HCT116 (cell line): ENCODE measurements at regions not wholly inside any gene's neighbourhood (a gene's known extent, or its start where the extent isn't known, plus 50 kb on each side); places are given as distances from the start of the nearest gene placed in this dataset.
"Not testable (repeated sequence)": the region's sequence is repeated elsewhere in the genome, so short reads cannot be mapped to it uniquely, and the experiment has no call there.

ENCODE experiments used
- ATAC-seq: fragments of 200-7000 bp; cut with Tn5 transposase; 2 replicates; pipeline ENCODE4 v1.9.1; 2020; ENCODE audit warnings: mild to moderate bottlenecking, moderate library complexity
- BruUV-seq: library from RNA; stranded (reverse); fragments of 400-500 nt; replicated peaks from 2 replicates; lab custom pipeline; 2021; lab: Mats Ljungman, UMichigan
- CTCF ChIA-PET: fragments of 300-600 bp; sonication (Branson Sonifier 250); formaldehyde crosslinking; loops from one replicate; lab custom pipeline; 2021; ENCODE audit warnings: antibody characterized with exemption; lab: Charles Lee
- POLR2A ChIA-PET: fragments of 300-600, 350-600 bp; sonication (Branson Sonifier 250); formaldehyde crosslinking; loops from one replicate; lab custom pipeline; 2021; ENCODE audit warnings: antibody characterized with exemption; lab: Charles Lee
- RAD21 ChIA-PET, 2 experiments: fragments of 300-600 bp; sonication (Branson Sonifier 250); formaldehyde crosslinking; loops; one replicate each; lab custom pipeline; 2023; ENCODE audit warnings: low total read pairs in 2 of 2; ENCODE audit not compliant: uncharacterized antibody in 2 of 2, unreplicated experiment in 2 of 2, low non-redundant PET in 1 of 2; lab: Charles Lee
- DNase-seq: peaks from one replicate; pipeline ENCODE4 v3.0.0-alpha.2; 2010; ENCODE audit warnings: low read depth, low spot score
- H2AFZ ChIP-seq: fragments of 200-600 bp; shearing (Covaris generic), sonication (generic); 2 replicates; pipeline ENCODE4 v1.6.1; 2017; ENCODE audit warnings: low read depth, mixed run types, mixed read lengths, antibody characterized with exemption, low read length; ENCODE audit not compliant: poor library complexity, severe bottlenecking
- H3K27ac ChIP-seq: 2 replicates; pipeline ENCODE4 v1.5.1; 2012; ENCODE audit warnings: low read depth, low read length
- H3K27me3 ChIP-seq: fragments of 200-600 bp; sonication (generic); 2 replicates; pipeline ENCODE4 v1.6.1; 2016; ENCODE audit warnings: mixed run types, low read length, mixed read lengths; ENCODE audit not compliant: insufficient read depth
- H3K36me3 ChIP-seq, 2 experiments: fragments of 200-500 bp in 1 of 2; fragments of 200-600 bp in 1 of 2; sonication (Bioruptor generic) in 1 of 2; sonication (generic) in 1 of 2; 2 replicates each; pipeline versions ENCODE4 v1.5.1 to v1.6.1; 2014 to 2016; ENCODE audit warnings: low read length in 2 of 2, inconsistent platforms in 1 of 2, mixed read lengths in 1 of 2, mixed run types in 1 of 2; ENCODE audit not compliant: insufficient read depth in 2 of 2, control insufficient read depth in 1 of 2
- H3K4me1 ChIP-seq, 2 experiments: fragments of 200-600 bp in 1 of 2; sonication (generic) in 1 of 2; 2 replicates each; pipeline versions ENCODE4 v1.5.1 to v1.6.1; 2012 to 2017; ENCODE audit warnings: low read length in 2 of 2, inconsistent platforms in 1 of 2, mild to moderate bottlenecking in 1 of 2, mixed read lengths in 1 of 2, mixed run types in 1 of 2, moderate library complexity in 1 of 2; ENCODE audit not compliant: insufficient read depth in 2 of 2, control insufficient read depth in 1 of 2
- H3K4me2 ChIP-seq: fragments of 200-600 bp; sonication (generic); 2 replicates; pipeline ENCODE4 v1.6.1; 2017; ENCODE audit warnings: mixed run types, low read length, mixed read lengths
- H3K4me3 ChIP-seq, 2 experiments: fragments of 200-600 bp in 1 of 2; sonication (generic) in 1 of 2; replicated peaks in 1 of 2; 2 replicates each; pipeline ENCODE4 v1.5.1; 2011 to 2016; ENCODE audit warnings: low read length in 2 of 2, control low read depth in 1 of 2, low read depth in 1 of 2, mild to moderate bottlenecking in 1 of 2, mixed read lengths in 1 of 2, mixed run types in 1 of 2
- H3K79me2 ChIP-seq: fragments of 200-600 bp; sonication (generic); 2 replicates; pipeline ENCODE4 v1.6.1; 2017; ENCODE audit warnings: mild to moderate bottlenecking, mixed run types, low read length, moderate library complexity, mixed read lengths; ENCODE audit not compliant: insufficient read depth
- H3K9ac ChIP-seq: fragments of 200-600 bp; sonication (generic); 2 replicates; pipeline ENCODE4 v1.6.1; 2016; ENCODE audit warnings: low read length, mixed read lengths
- H3K9me2 ChIP-seq: fragments of 200-600 bp; sonication (generic), shearing (Covaris generic); 2 replicates; pipeline ENCODE4 v1.6.1; 2017; ENCODE audit warnings: mixed run types, mild to moderate bottlenecking, moderate library complexity; ENCODE audit not compliant: insufficient read depth
- H3K9me3 ChIP-seq, 2 experiments: fragments of 200-500 bp in 1 of 2; fragments of 200-600 bp in 1 of 2; sonication (Bioruptor generic) in 1 of 2; sonication (generic) in 1 of 2; 2 replicates each; pipeline ENCODE4 v1.6.1; 2014 to 2017; ENCODE audit warnings: low read length in 2 of 2, mixed read lengths in 2 of 2, inconsistent platforms in 1 of 2, low read depth in 1 of 2, mild to moderate bottlenecking in 1 of 2, mixed run types in 1 of 2, moderate library complexity in 1 of 2; ENCODE audit not compliant: control insufficient read depth in 1 of 2, insufficient read depth in 1 of 2
- H4K20me1 ChIP-seq: fragments of 200-600 bp; sonication (generic), shearing (Covaris generic); 2 replicates; pipeline ENCODE4 v1.6.1; 2017; ENCODE audit warnings: mixed run types, mild to moderate bottlenecking, moderate library complexity; ENCODE audit not compliant: insufficient read depth
- CBX3 ChIP-seq: IDR thresholded peaks from 2 replicates; pipeline ENCODE4 v1.6.1; 2012; ENCODE audit warnings: low read depth
- CEBPB ChIP-seq: IDR thresholded peaks from 2 replicates; pipeline ENCODE4 v1.6.1; 2012; ENCODE audit warnings: low read depth
- EGR1 ChIP-seq: IDR thresholded peaks from 2 replicates; pipeline ENCODE4 v1.6.1; 2012; ENCODE audit warnings: low read depth
- ELF1 ChIP-seq: IDR thresholded peaks from 2 replicates; pipeline ENCODE4 v1.6.1; 2012; ENCODE audit warnings: low read depth, borderline replicate concordance
- POLR2A ChIP-seq: IDR thresholded peaks from 2 replicates; pipeline ENCODE4 v1.7.0; 2011; ENCODE audit warnings: borderline replicate concordance; ENCODE audit not compliant: insufficient read depth, insufficient read length; ENCODE audit errors: extremely low read depth
- SIN3A ChIP-seq: IDR thresholded peaks from 2 replicates; pipeline ENCODE4 v1.6.1; 2012; ENCODE audit warnings: low read depth
- TCF7L2 ChIP-seq: IDR thresholded peaks from 2 replicates; pipeline ENCODE4 v1.7.0; 2011; ENCODE audit warnings: borderline replicate concordance, inconsistent platforms; ENCODE audit not compliant: insufficient read depth, insufficient read length; ENCODE audit errors: extremely low read depth
- intact Hi-C: fragments of 100-400 bp; cut with micrococcal nuclease; formaldehyde crosslinking; loops from 2 replicates; pipeline ENCODE4 v1.10.0; 2022
- TF ChIP-seq, protein P1 (sequence below): IDR thresholded peaks from 2 replicates; pipeline ENCODE4 v1.6.1; 2011; ENCODE audit warnings: mild to moderate bottlenecking, low read length, moderate library complexity; ENCODE audit not compliant: insufficient replicate concordance; ENCODE audit errors: extremely low read depth
- TF ChIP-seq, protein P2 (sequence below), 3 experiments: fragments of 200-600 bp in 1 of 3; sonication (generic) in 1 of 3; IDR thresholded peaks in 2 of 3; conservative IDR thresholded peaks in 1 of 3; 2 replicates each; pipeline ENCODE4 v1.5.1; 2012 to 2017; ENCODE audit warnings: low read depth in 2 of 3, low read length in 2 of 3, antibody characterized with exemption in 1 of 3, borderline replicate concordance in 1 of 3, control low read depth in 1 of 3, mild to moderate bottlenecking in 1 of 3, mixed read lengths in 1 of 3, mixed run types in 1 of 3, moderate library complexity in 1 of 3; ENCODE audit not compliant: insufficient read depth in 1 of 3

DNA sequence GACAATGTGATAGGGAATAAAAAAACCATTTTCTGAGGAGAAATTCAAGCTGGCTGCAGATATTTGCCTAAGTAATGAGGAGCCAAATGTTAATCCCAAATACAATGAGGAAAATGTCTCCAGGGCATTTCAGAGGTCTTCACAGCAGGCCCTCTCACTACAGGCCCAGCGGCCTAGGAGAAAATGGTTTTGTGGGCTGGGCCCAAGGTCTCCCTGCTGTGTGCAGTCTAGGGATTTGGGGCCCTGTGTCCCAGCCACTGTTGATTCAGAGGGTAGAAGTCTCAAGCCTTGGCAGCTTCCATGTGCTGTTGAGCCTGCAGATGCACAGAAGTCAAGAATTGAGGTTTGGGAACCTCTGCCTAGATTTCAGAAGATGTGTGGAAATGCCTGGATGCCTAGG, 778.7 kb downstream of the CENPC start (continued):
- TF ChIP-seq CEBPB: no peak
- TF ChIP-seq, protein P1, sequence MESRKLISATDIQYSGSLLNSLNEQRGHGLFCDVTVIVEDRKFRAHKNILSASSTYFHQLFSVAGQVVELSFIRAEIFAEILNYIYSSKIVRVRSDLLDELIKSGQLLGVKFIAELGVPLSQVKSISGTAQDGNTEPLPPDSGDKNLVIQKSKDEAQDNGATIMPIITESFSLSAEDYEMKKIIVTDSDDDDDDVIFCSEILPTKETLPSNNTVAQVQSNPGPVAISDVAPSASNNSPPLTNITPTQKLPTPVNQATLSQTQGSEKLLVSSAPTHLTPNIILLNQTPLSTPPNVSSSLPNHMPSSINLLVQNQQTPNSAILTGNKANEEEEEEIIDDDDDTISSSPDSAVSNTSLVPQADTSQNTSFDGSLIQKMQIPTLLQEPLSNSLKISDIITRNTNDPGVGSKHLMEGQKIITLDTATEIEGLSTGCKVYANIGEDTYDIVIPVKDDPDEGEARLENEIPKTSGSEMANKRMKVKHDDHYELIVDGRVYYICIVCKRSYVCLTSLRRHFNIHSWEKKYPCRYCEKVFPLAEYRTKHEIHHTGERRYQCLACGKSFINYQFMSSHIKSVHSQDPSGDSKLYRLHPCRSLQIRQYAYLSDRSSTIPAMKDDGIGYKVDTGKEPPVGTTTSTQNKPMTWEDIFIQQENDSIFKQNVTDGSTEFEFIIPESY: no peak
- TF ChIP-seq ELF1: no peak
- TF ChIP-seq TCF7L2: no peak
- TF ChIP-seq, protein P2, sequence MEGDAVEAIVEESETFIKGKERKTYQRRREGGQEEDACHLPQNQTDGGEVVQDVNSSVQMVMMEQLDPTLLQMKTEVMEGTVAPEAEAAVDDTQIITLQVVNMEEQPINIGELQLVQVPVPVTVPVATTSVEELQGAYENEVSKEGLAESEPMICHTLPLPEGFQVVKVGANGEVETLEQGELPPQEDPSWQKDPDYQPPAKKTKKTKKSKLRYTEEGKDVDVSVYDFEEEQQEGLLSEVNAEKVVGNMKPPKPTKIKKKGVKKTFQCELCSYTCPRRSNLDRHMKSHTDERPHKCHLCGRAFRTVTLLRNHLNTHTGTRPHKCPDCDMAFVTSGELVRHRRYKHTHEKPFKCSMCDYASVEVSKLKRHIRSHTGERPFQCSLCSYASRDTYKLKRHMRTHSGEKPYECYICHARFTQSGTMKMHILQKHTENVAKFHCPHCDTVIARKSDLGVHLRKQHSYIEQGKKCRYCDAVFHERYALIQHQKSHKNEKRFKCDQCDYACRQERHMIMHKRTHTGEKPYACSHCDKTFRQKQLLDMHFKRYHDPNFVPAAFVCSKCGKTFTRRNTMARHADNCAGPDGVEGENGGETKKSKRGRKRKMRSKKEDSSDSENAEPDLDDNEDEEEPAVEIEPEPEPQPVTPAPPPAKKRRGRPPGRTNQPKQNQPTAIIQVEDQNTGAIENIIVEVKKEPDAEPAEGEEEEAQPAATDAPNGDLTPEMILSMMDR (IDR thresholded peaks at IDR 0.05 in 2 of 3, conservative IDR thresholded peaks at IDR 0.05 in 1 of 3; ENCODE audit: borderline replicate concordance in 1 of 3, insufficient read depth in 1 of 3, low read depth in 2 of 3, low read length in 2 of 3): no peak
- no peak for TF ChIP-seq CBX3

DNA sequence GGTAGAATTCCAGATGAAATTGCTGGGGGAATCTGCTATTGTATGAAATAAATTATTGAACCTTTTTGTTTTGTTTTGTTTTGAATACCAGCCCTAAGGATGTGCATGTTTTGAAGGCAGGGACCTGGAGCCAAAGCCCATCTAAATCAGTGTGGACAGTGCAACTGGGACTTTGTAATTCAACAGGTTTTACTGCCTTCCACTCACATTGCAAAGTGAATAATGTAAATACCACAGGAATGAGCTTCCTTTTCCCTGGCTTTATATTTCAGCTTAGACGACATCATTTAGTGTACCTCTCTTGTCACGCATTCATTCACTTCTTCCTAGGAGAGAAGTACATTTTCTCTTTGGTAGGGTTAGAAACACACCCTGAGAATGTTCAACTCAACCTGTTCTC, 795.0 kb downstream of the CENPC start:
- DNase-seq (no peak), ATAC-seq (no peak)
- intact Hi-C loops: no loop called here
- H3K9me3 ChIP-seq: peaks cover under 1 to 9% of the 10 kb centered on the region in 2 experiments; a peak in 2 of 4 replicates
- no peaks in the 10 kb centered on the region for H3K79me2 ChIP-seq
- H4K20me1 ChIP-seq: no peaks in the 10 kb centered on the region; the same call in 1 of the 2 replicates
- no peak overlapping the region for H2AFZ ChIP-seq
- RAD21 ChIA-PET: no interaction called here
- TF ChIP-seq EGR1 (no peak), SIN3A (no peak), POLR2A (no peak)
- no peak overlapping the region for H3K4me3 ChIP-seq
- H3K9me2 ChIP-seq: no peaks in the 10 kb centered on the region
- H3K27me3 ChIP-seq: no peaks in the 10 kb centered on the region
- no peak overlapping the region for H3K9ac ChIP-seq
- POLR2A ChIA-PET: no interaction called here
- no peaks in the 10 kb centered on the region for H3K36me3 ChIP-seq
- no TSS peak for BruUV-seq
- H3K4me2 ChIP-seq: no peak overlapping the region
- CTCF ChIA-PET: no interaction called here
- no peaks in the 10 kb centered on the region for H3K4me1 ChIP-seq
- no peak overlapping the region for H3K27ac ChIP-seq

DNA sequence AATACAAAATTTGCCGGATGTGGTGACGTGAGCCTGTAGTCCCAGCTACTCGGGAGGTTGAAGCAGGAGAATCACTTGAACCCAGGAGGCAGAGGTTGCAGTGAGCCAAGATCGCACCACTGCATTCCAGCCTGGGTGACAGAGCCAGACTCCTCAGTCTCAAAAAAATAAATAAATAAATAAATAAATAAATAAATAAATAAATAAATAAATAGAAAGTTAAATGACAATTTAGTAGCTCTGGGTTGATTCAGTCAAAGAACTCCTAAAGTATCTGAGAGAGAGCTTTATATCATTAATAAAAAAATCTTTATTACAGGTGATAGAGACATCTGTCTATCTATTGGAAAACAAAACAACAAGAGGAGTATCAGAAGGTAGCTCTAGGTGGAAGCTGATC, 798.4 kb downstream of the CENPC start:
- RAD21 ChIA-PET, CTCF ChIA-PET, H3K9me3 ChIP-seq, H3K4me1 ChIP-seq, H4K20me1 ChIP-seq, H3K27me3 ChIP-seq, H3K27ac ChIP-seq, ATAC-seq, H2AFZ ChIP-seq, H3K9me2 ChIP-seq, H3K79me2 ChIP-seq, H3K9ac ChIP-seq, H3K4me3 ChIP-seq, H3K36me3 ChIP-seq, BruUV-seq, DNase-seq, POLR2A ChIA-PET, H3K4me2 ChIP-seq, intact Hi-C loops: not testable (repeated sequence)
